ENCODE measurements at regions not wholly inside any gene's neighbourhood (a gene's known extent, or its start where the extent isn't known, plus 50 kb on each side); places are given as distances from the start of the nearest gene placed in this dataset.
"Not testable (repeated sequence)": the region's sequence is repeated elsewhere in the genome, so short reads cannot be mapped to it uniquely, and the experiment has no call there.

GRCh38 chrX:78603908-78604307, 55.2 kb downstream of the RTL3 start:
- DNase-seq: no peak

DNA sequence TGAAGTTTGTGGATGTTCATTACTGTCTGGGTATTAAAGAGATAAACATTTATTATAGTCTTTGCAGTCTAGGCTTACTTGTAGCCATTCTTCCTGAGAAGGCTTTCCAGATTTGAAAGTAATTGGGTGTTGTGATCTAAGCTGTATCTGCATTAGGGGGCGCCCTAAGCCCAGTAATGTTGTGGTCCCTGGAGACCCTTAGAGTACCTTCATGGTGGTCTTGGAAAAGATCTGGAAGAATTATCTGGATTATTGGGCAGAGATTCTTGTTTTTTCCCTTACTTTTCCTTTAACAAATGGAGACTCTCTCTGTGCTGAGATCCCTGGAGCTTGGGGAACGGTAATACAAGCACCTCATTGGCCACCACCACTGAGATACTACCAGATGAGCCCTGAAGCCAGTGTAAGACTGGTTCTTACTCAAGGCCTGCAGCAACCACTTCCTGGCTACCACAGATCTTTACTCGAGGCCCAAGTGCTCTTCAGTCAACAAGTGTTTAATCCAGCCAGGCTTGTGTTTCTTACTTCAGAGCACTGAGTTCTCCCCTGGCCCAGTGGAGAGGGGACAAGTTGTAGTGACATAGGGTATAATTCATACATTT, 63.1 kb downstream of the RTL3 start:
- no peak for DNase-seq

- DNase-seq: no peak
Measured at GRCh38 chrX:78593701-78594100, 65.4 kb downstream of the RTL3 start.

DNA sequence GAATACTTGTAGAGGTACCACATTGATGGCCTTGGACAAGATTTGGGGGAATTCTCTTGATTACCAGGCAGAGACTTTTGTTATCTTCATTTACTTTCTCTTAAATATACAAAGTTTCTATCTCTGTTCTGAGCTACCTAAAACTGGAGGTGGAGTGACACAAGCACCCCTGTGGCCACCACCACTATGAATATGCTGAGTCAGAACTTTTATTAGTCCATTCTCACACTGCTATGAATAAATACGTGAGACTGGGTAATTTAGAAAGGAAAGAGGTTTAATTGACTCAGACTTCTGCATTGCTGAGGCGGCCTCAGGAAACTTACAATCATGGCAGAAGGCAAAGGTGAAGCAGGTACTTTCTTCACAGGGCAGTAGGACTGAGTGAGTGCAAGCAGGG, 67.1 kb downstream of the RTL3 start:
- DNase-seq: no peak

- DNase-seq: no peak
Measured at GRCh38 chrX:78574306-78574705, 84.8 kb downstream of the RTL3 start.

DNA sequence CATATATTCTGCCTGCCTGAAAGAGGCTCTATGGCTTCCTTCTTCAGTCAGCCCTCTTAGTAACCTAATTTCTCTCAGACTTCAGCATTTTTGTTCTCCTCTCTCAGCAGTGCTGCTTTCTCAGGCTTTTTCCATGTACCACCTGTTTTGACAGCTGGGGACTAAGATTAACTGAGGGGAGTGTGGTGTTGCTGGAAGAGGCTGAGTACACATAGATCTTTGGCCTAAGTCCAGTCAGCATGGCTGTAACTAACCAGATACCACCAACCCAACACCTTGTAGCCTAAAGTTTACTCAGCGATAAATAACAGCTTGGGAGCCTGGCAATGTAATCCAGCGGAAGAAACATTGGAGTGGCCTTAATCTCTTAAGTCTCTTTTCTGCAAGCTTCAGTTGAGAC, 85.5 kb downstream of the RTL3 start:
- no peak for DNase-seq

DNA sequence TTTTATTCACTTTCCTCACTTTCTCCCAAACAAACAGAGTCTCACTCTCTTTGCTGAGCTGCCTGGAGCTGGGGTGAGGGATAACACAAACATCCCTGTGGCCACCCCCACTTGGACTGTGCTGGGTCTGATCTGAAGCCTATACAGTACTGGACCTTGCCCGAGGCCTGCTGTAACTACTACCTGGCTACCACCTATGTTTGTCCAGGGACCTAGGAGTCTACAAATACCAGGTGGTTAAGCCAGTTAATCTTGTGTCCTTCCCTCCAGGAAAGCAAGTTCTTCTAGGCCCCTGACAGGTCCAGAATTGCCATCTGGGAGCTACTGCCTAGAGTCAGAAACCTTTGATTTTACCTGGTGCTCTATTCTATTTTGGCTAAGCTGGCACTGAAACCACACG, 87.3 kb downstream of the RTL3 start:
- no peak for DNase-seq

DNA sequence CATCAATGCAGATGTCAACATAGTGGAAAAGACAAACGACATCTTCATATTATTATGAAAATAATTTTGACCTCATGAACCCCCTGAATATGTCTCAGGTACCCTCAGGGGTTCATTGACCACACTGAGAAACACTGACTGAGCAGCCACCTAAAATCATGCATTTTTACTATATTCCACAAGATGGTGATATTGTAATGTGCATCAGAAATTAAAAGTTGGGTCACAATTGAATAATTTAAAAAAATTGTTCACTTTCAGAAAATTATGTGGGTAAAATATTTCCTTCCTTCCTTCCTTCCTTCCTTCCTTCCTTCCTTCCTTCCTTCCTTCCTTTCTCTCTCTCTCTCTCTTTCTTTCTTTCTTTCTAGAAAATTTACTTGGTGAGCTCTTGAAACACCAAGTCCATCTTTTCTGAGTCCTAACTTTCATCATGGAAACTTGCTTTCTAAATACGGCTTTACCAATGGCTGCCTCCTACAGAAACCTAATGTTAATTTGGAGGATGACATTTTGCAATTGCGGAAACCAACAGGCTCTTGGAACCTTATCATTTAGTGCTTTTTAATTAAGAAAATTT, 103.6 kb downstream of the RTL3 start:
- no peak for DNase-seq

DNA sequence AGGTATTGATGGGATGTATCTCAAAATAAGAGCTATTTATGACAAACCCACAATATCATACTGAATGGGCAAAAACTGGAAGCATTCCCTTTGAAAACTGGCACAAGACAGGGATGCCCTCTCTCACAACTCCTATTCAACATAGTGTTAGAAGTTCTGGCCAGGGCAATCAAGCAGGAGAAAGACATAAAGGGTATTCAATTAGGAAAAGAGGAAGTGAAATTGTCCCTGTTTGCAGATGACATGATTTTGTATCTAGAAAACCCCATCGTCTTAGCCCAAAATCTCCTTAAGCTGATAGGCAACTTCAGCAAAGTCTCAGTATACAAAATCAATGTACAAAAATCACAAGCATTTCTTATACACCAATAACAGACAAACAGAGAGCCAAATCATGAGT, 106.5 kb downstream of the RTL3 start:
- not testable (repeated sequence) for DNase-seq

DNA sequence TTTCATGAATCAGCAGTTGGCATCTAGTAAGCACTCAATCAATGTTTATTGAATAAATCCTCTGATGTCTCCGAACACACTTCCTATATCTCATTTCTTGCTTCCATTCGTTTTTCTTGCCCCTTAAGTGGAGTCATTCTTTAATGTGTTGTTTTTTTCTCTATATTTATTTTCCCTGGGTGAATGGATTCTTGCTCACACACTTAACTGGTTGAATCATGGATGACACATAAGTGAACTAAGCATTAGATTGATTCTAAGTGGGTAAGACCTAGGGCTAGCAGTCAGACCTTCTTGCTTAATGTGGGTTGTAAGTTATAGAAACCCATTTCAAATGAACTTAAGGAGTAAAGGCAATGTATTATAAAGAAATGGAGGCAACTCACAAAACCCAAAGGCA, 111.1 kb downstream of the RTL3 start:
- no peak for DNase-seq

GRCh38 chrX:78545233-78545632, 113.9 kb downstream of the RTL3 start:
- no peak for DNase-seq

- no peak for DNase-seq
Measured at GRCh38 chrX:78543281-78543680, 115.8 kb downstream of the RTL3 start.

DNA sequence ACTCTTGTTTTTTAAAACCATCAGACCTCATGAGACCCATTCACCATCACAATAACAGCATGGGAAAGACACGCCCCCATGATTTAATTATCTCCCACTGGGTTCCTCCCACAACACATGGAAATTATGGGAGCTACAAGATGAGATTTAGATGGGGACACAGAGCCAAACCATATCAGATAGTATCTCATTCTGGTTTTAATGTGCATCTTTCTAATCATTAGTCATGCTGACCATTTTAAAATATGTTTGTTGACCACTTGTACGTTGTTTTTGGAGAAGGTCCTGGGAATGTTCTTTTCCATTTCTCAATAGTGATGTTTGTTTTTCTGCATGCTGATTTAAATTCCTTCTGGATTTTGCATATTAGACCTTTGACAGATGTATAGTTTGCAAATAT, 119.0 kb downstream of the RTL3 start:
- DNase-seq: no peak

DNA sequence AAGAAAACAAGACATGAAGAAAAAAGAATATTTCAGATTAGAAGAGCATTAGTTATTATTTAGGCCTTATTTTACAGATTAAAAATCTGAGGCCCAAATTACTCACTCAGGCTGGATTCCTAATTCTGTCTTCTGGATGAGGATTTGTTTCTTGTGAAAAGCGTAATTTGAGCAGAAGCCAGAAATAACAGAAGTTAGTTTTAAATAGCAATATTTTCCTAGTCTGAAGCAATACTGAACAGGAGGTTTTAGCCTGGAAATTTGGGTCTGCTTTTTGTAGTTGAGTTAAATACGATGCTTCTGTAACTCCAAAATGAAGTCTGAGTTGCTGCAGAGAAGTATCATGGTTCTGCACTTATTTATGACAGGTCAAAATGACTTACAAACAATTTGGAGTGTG, 124.9 kb downstream of the RTL3 start:
- DNase-seq: no peak

DNA sequence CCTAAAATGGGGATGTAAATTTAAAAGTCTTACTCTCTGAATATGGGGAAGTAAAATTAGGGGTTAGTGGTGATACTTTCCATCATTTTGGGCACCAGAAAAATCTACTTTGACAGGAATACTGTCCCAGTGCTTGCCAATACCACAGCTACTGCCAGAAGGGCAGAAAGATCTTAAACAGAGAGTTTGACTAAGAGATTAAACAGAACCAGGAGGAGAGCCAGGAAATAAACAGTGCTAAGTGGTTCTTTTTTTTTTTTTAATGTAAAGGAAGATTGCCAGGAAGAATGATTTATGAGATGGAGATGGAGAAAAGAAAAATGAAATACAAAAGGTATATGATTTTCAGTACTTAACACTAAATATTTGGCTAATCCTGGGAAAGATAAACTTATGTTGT, 126.8 kb downstream of the RTL3 start:
- DNase-seq: no peak

- DNase-seq: no peak
Measured at GRCh38 chrX:78527818-78528217, 131.3 kb downstream of the RTL3 start.

- DNase-seq: peak; percentile 19
Measured at GRCh38 chrX:78527263-78527662, 131.9 kb downstream of the RTL3 start.

DNA sequence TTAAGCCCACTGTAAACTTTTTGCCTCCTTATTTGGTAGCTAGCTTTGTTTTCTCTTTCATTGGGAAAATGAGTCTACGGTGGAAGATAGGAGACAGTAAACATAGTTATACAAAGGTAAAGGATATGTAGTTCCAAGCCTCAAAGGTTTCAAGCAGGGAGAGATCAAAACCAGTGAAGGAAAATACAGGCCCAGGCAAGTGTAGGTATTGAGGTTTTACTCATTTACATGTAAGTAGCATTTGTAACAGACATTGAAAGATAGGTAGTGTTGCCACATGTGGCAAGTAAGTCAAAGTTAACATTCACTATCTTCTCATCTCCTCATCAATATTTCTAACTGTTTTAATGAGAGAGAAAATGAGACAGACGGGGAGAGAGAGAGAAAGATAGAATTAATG, 136.5 kb downstream of the RTL3 start:
- DNase-seq: no peak

GRCh38 chrX:78517124-78517523, 142.0 kb downstream of the RTL3 start:
- peak; percentile 37 for DNase-seq

GRCh38 chrX:78514852-78515251, 144.3 kb downstream of the RTL3 start:
- no peak for DNase-seq

DNA sequence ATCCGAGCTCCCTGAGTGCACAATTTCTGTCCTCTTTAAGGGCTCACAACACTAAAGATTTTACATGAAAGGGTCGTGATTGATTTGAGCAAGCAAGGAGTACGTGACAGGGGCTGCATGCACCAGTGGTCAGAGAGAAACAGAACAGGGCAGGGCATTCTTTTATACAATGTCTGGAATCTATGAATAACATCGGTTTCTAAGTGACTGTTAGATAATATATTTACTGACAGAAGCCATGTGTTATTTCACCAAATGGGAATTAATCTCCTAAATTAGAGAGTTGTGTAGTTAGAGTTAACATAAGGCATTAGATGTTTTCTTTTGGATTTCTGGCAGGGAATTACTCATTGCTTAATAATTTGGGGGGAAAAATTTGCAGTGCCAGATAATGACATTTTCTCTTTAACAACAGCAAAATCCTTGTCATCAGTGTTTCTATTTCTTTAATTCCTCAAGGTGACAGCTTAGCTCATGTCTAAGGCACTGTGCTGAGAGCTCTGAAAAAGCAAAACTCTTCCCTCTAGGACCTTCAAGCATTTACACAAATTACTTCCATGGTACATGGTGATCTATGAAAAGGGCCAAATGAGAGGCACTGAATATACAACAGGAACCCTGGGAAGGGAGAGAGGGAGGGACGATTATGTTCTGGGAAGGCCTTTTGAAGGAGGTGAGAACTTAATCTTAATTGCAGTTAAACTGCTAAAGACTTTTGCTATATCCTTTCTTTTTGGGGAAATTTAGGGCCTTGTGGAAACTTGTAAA, 145.0 kb downstream of the RTL3 start:
- DNase-seq: no peak

DNA sequence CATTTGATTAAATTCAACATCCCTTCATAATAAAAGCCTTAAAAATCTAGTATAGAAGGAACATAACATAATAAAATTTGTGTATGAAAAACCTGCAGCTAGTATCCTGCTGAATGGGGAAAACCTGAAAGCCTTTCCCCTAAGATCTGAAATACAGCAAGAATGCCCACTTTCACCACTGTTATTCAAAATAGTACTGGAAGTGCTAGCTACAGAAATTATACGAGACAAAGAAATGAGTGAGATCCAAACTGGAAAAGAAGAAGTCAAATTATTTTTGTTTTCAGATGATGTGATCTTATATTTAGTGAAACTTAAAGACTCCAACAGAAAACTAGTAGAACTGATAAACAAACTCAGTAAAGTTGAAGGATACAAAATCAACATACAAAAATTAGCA, 152.9 kb downstream of the RTL3 start:
- no peak for DNase-seq

DNA sequence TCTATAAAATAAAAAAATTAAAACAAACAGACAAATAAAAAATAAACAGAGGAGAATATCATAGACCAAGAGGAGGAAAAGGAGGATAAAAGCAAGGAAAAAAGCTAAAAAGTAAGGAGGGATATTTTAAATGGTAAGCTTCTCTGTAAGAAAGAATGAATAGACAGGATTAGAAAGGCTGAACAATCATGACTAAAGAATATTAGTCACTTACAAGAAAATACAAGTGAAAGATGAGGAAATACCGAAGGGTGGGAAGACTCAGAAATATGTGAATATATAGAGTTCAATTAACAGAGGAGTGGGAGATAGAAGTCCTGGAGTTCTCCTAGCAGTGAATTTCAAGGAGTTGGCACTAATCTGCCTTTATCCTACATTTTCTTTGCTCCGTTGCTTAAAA, 162.6 kb downstream of the RTL3 start:
- DNase-seq: no peak

DNA sequence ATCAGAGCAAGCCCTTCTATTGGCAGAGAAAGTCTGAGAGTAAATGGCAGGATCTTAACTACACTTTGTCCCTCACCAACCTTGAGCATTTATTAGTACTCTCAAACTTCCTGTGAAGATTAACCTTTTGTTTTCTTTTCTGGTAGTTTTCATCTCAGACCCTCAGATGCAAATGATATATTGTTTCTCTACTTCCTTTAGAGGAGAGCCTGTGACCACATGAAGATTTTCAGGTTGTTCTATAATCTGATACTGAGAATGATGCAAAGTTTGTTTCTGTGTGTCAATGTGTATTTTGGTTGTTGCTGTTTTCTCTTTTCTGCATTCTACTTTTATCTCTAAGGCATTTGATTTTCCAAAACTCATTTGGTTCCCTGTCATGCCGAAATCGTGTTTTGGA, 165.8 kb upstream of the CYSLTR1 start:
- DNase-seq: no peak

- no peak for DNase-seq
Measured at GRCh38 chrX:78476701-78477100, 149.3 kb upstream of the CYSLTR1 start.

All from stimulated activated naive CD4-positive, alpha-beta T cell treated with Interleukin-2 at 50 U/mL for 16 hours (primary cell).